ENCODE measurements at regions not wholly inside any gene's neighbourhood (a gene's known extent, or its start where the extent isn't known, plus 50 kb on each side); places are given as distances from the start of the nearest gene placed in this dataset.
"Not testable (repeated sequence)": the region's sequence is repeated elsewhere in the genome, so short reads cannot be mapped to it uniquely, and the experiment has no call there.

- DNase-seq, result peak; percentile 8
These were observed 132.8 kb upstream of the STARD13 start for GRCh38 chr13:33418224-33418953.

GRCh38 chr13:33420117-33420516 is 134.6 kb upstream of the STARD13 start:
- DNase-seq, result not testable (repeated sequence)

GRCh38 chr13:33426131-33426530 is 140.6 kb upstream of the STARD13 start:
- DNase-seq, result no peak

- DNase-seq, result no peak
These were observed 147.8 kb upstream of the STARD13 start for GRCh38 chr13:33433316-33433715.

- DNase-seq, result no peak
These were observed 149.1 kb upstream of the STARD13 start for GRCh38 chr13:33434676-33435075.

GRCh38 chr13:33435207-33435606 is 149.7 kb upstream of the STARD13 start:
- DNase-seq, result no peak

- DNase-seq, result no peak
These were observed 153.4 kb upstream of the STARD13 start for GRCh38 chr13:33438918-33439317.

GRCh38 chr13:33441015-33441414 is 155.5 kb upstream of the STARD13 start:
- DNase-seq, result peak; percentile 6

- DNase-seq, result no peak
These were observed 159.5 kb upstream of the STARD13 start for GRCh38 chr13:33445024-33445423.

- DNase-seq, result no peak
These were observed 159.9 kb upstream of the STARD13 start for GRCh38 chr13:33445476-33445875.

- no peak for DNase-seq
These were observed 161.5 kb upstream of the STARD13 start for GRCh38 chr13:33446821-33447725.

- no peak for DNase-seq
These were observed 163.3 kb upstream of the STARD13 start for GRCh38 chr13:33448889-33449288.

GRCh38 chr13:33450956-33451709 is 165.6 kb upstream of the STARD13 start:
- DNase-seq, result no peak

GRCh38 chr13:33452873-33453517 is 167.4 kb upstream of the STARD13 start:
- DNase-seq, result no peak

GRCh38 chr13:33453936-33454335 is 168.4 kb upstream of the STARD13 start:
- no peak for DNase-seq

GRCh38 chr13:33454844-33455705 is 169.5 kb upstream of the STARD13 start:
- DNase-seq, result no peak

- DNase-seq, result no peak
These were observed 174.1 kb upstream of the STARD13 start for GRCh38 chr13:33459702-33460101.

- DNase-seq, result no peak
These were observed 176.6 kb upstream of the STARD13 start for GRCh38 chr13:33462109-33462508.

GRCh38 chr13:33464345-33464744 is 178.8 kb upstream of the STARD13 start:
- DNase-seq, result no peak

- DNase-seq, result no peak
These were observed 180.7 kb upstream of the STARD13 start for GRCh38 chr13:33466262-33466661.

- no peak for DNase-seq
These were observed 182.0 kb upstream of the STARD13 start for GRCh38 chr13:33467556-33467955.

GRCh38 chr13:33471204-33471603 is 185.6 kb upstream of the STARD13 start:
- DNase-seq, result no peak
